Frontal cortex (tissue), 3 donors: ENCODE measurements at regions not wholly inside any gene's neighbourhood (a gene's known extent, or its start where the extent isn't known, plus 50 kb on each side); places are given as distances from the start of the nearest gene placed in this dataset.
"Not testable (repeated sequence)": the region's sequence is repeated elsewhere in the genome, so short reads cannot be mapped to it uniquely, and the experiment has no call there.

Source experiments
- DNase-seq, 2 donors: peaks; one replicate each; pipeline ENCODE4 v3.0.0; 2012; ENCODE audit warnings: low spot score in 2 of 2
- FAIRE-seq: peaks from 2 replicates; lab custom pipeline; 2012; peaks lifted over from hg19 to GRCh38; lab: Jason Lieb, UNC
- donor health status: control.
- donor health status: control.
- donor health status: control.

DNA sequence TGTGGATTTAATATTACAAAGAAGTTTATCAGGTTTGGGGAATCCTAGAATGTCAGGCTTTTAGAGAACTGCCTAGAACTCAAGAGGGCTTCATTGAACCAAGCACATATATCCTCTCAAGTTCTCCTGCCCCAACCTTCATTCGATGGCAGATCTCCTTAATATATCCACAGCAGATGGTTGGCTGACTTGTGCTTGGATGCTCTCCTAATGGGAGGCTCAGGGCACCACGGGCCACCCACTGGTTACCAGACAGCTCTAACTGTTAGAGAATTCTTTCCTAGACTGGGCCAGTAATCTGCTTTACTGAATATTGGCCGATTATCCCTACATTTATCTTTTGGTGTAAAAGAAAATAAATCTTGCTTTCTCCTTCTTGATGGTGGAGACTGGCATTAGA is 87.2 kb upstream of the ATP8B1 start:
- FAIRE-seq: no peak
- DNase-seq: no peak

DNA sequence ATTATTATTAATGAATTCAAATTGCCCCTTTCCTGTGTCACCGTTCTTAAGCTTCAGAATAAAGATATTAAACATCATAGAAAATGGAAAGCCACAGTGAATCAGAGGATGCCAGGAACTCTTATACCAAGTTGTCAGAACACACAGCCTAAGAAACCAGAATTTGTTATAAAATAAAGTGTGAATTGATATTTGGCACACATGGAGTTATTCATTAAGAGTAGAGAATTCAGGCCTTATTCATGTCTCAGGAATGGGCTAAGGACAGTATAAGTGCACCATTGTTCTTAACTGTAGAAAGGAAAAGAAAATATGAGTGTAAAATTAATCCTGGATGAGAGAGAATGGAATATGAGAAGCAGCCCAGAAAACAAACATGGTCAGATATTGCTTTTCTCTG is 86.7 kb upstream of the ATP8B1 start:
- no peak for FAIRE-seq
- DNase-seq: no peak

DNA sequence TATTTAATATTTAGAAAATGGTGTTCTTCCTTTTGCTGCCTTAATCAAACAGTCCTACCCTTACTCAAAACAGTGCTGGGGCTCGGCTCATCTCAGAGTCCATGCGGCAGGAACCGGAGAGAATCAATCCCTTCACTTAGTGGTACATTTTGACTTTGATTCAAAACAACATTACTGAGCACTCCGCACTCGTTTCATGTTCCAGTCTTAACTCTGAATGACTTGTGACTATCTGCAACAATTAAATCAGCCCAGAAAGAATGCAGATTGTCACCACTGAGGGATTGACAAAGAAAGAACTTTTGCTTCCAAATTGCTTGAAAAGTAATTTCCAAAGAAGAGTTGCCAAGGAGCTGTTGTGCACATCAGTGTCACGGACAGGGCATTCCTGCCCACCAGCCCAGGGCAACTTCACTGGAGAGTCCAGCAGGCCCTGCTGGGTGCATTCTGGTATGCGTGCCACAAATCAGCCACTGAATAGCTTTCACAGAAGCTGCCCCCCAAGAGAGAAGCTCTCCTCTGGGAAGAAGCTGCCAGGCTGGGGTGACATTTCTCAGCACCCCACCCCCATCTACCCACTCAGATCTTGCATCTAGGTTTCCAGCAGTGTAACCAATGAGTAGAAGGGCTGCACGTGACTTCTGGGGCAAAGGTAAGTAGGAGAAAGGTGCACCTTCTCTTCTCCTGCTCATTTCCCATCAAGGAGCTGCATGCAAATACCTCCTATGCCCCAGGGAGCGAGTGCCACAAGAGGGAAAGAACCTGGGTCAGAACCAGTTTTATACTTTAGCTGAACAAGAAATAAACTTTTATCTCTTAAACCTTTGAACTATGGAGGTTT is 84.6 kb upstream of the ATP8B1 start:
- FAIRE-seq (no peak), DNase-seq (no peak)

DNA sequence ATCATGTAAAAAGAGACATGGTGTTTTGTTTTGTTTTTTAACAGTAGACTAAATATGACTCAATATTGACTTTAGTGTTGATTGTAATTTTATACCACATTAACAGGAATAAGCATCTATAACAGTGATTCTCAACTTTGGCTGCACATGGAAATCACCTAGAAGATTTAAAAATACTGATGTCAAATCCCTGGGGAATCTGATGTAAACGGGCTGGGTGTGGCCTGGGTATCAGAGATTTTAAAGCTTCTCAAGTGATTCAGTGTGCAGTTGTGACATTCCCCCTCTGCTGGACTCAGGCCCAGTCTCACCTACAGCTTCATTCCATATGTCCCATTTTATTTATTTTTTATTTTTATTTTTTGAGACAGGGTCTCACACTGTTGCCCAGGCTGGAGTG is 82.8 kb upstream of the ATP8B1 start:
- no peak for FAIRE-seq
- DNase-seq: no peak

DNA sequence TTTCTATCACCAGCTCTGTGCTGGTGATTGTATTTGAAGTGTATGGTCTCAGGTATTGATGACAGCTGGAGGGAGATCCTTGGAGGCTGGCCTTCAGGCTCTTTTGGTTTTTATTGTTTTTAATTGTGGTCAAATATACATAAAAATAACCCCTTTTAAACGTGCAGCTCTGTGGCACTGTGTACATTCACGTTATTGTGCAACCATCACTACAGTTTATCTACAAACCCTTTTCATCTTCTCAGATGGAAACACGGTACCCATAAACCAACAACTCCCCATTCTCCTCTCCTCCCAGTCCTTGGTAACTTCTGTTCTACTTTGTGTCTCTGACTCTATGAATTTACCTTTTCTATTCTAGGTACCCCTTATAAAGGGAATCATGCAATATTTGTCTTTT is 79.3 kb upstream of the ATP8B1 start:
- DNase-seq (no peak), FAIRE-seq (no peak)

DNA sequence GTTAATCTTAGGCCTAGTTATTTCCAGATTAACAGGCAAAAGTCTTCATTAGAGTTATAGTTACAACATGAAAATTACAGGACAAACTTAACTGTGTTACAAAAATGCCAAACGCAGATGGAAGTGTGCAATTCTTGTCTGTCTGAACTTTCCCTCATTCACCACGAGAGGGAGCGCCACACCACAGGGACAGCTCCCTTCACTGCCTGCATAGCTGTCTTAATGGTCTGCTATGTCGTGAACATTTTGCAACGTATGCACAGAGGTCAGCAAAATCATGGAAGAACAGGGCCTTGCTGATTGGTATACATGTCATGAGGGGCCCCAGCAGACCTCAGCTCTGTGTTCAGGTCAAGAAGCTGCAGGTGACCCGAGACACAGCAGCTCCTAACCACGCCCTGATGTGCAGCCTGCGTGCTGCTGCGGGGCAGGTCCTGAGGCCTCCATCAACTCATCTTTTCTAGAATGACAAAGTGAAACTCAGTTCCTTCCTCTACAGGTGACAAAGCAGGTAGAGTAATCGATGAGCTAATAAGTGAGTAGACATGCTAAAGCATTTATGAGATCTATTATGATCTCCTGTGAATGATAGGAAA is 78.8 kb upstream of the ATP8B1 start:
- FAIRE-seq (no peak), DNase-seq (peak; percentile 23 to 52)

DNA sequence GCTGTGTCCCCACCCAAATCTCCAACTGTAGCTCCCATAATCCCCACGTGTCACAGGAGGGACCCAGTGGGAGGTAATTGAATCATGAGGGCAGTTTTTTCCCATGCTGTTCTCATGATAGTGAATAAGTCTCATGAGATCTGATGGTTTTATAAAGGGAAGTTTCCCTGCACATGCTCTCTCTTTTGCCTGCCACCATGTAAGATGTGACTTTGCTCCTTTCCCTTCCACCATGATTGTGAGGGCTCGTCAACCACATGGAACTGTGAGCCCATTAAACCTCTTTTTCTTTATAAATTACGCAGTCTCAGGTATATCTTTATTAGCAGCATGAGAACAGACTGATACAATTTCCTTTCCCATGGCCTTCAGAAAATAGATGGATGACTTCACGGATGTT is 76.8 kb upstream of the ATP8B1 start:
- not testable (repeated sequence) for DNase-seq, FAIRE-seq

DNA sequence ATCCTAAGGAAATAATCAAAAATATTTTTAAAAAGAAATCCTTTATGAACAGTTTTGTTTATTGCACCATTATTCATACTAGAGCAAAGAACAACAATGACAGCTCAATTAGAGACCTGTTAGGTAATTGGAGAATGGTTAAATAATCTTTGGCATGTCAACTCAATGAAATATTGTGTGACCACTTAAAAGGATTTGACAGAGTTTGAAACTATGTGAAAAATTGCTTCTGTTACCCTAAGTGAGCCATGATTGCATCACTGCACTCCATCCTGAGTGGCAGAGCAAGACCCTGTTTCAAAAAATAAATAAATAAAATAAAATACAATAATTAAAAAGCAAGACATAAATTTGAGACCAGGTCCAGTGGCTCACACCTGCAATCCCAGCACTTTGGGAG is 66.1 kb upstream of the ATP8B1 start:
- FAIRE-seq (no peak), DNase-seq (no peak)

DNA sequence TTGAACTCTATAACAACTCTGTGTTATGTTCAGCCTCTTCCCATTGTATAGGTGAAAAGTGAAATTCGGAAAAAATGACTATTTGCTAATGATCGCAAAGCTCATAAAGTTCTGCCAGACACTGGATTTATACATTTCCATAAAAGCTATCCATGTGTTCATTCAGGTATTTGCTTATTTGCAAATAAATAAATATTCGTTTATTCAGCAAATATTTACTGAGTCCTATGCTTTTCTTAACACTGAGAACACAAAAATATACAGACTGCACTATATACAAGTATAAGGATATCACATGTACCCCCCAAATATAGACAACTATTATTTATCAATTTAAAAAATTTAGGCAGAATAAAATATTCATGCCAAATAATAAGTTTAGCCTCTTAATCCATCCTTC is 63.2 kb upstream of the ATP8B1 start:
- DNase-seq (no peak), FAIRE-seq (no peak)

DNA sequence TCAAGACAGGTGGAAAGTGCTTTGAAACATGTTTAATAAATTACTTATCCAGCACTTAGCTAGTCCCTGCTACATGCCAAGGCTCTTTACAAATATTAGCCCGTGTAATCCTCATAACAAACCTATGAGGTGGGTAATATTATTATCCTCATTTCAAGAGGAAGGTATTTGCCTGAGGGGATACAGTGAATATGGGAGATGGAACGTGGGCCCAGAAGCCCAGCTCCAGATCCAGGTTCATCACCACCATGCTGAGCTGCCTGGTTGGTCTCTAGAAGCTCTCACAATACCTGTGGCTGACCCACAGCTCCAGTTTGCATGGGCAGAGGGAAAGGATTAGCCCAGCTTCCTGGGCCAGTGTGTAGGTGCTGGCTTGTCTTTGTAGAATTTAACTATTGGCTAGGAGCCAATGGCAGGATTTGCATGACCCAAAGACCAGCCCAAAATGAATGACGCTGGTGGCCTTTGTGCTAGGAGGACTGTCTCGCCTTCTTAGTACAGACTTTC is 61.6 kb upstream of the ATP8B1 start:
- FAIRE-seq: no peak
- no peak for DNase-seq

DNA sequence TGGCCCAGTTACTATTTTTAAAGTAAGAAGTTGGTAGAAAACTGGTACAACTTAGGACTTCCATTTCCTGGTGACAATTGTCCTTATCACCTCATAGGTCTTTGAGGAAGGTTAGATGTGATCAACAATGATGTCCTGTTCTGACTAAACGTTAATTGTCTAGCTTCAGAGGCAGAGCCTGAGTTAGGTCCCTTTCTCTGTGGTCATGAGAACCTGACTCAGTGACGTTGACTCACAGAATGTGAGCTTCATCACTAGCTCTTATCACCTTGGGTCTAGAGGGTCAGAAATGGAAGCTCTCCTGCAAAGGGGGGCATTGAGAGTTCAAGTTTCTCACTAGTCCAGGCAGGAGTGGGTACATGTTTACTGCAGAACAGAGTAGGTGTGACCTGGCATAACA is 60.6 kb upstream of the ATP8B1 start:
- FAIRE-seq: no peak
- DNase-seq: no peak

DNA sequence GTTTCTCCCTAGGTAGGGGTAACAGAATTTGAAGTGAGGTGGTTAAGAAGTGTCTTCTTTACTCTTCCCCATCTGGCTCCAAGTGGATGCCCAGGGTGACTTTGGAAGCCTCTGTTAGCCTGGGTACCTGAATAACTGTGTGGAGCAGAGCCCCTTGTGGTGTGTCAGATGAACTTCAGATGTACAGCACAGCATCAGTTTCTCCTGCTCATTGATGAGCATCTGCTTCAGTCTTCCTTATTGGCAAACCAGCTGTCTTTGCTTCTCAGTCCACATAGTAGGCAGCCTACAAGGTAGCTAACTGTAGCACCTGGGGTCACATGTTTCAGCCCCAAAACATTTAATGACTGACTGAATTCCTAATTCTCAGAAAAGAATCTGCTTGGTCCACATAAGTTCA is 56.2 kb upstream of the ATP8B1 start:
- DNase-seq (no peak), FAIRE-seq (no peak)

DNA sequence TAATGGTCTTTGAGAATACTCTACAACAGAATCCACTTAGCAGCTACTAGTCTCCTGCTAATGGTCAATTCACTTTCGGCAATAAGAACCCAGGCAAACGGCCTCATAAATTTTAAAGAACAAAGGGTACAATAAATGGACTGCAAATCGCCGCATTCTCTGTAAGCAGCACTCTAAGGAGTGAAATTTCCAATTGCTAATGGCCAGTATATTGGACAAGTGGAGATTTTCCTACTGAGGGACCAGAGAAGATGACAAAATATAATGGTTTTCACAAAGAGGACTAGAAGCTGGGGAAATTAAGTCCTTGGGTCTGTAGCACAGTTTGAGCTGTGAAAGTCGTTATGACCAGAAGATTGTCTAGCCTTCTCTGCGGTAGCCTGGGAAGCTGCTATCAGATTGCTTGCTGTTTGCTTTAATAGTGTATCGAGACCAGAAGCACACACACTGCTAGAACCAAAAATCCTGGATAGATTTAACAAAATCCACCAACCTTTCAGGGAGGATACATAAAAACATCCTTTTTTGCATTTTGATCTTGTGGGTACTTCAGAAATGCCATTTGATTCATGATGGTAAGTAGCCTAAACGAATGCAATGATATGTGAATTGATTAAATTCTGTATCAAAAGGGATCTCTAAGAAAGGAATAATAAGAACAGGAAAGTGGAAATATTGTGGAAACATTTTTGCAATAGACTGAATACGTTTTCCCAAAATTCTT is 53.6 kb upstream of the ATP8B1 start:
- FAIRE-seq (no peak), DNase-seq (no peak)

DNA sequence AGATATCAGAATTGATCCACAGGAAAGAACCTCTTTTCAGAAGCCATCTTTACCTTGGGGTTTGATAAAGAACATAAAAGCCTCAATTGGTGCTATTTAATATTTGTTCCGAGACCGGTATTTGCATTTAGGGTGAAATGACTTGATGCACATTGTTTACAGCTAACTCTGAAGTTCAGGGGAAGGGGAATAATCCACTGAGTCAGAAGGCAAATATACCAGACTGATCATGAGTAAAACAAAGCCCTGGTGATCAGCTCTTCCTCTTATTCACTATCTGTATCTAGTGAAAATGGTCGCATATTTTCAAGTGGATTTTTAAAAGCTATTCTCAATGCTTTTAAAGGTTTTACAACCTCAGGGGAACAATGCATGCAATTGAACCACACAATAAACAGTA is 53.0 kb upstream of the ATP8B1 start:
- no peak for DNase-seq
- FAIRE-seq: no peak

DNA sequence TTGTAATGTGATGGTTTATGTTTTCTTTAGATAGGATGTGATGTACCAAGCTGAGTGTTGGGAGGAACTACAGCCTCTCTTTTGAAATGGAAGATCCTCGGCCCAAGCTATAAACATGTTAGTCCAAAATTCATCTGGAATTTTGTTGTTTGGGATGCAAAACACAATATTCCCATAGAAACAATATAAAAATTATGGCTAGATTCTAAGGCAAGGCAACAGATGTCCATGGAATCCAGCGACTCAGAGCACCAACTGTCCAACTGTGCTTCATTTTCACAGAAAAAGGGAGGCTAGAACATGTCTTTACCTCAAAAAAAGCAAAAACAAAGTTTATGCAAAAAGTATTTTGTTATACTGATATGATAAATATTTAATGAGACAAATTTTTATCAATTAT is 52.4 kb upstream of the ATP8B1 start:
- no peak for FAIRE-seq
- DNase-seq: no peak

DNA sequence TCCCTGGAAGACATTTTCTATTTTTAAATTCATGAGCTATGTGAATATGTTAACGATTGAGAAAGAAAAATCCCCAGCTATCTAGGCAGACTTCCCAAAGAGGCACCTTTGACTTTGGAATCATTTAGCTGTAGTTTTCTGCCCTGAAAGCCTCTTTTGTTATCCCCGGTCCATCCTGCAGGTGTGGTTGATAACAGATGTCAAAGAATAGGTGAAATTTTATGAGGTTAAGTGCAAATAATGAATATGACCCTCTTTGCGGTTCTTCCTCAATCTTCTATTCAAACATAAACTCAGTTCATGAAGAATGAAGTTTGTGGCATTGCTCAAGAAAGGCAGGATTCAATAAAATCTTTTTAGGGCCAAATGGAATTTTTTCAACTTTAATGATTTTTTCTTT is 51.6 kb upstream of the ATP8B1 start:
- DNase-seq (no peak), FAIRE-seq (no peak)

DNA sequence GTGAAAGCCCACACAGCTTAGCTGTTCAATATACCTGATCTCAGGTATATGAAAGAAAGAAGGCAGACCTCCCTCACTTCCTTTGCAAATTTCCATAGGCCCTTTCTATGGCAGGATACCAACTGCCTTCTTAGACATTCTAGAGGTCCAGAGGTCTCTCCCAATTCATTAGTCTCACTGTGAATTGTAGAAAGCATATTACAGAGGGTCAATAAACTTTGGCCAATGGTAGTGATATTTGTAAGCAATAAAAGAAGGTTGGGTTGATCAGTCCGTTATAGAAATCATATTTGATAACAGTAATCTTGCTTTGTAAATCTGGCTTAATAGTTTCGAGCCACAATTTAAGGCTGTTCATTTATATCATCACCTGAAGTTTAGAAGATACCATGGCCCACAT is 50.7 kb upstream of the ATP8B1 start:
- FAIRE-seq (no peak), DNase-seq (no peak)

DNA sequence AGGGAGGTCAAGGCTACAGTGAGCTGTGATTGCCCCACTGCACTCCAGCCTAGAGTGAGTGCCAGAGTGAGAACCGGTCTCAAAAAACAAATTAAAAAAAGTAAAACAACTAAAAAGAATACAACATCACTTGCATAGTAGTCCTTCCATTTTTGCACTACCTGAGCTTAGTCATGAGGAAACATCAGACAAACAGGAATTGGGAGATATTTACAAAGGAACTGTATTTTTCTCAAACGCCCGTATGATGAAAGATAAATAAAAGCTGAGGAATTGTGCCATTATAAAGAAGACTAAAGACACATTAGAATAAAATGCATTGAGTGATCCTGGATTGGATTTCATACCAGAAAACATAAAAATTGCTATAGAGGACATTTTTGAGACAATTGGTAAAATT is 50.0 kb upstream of the ATP8B1 start:
- FAIRE-seq: no peak
- DNase-seq: no peak
